GM06990 (cell line): ENCODE measurements at regions not wholly inside any gene's neighbourhood (a gene's known extent, or its start where the extent isn't known, plus 50 kb on each side); places are given as distances from the start of the nearest gene placed in this dataset.

Experiments used
- DNase-seq: peaks from one replicate; pipeline ENCODE4 v3.0.0-alpha.2; 2011; ENCODE audit not compliant: insufficient read length; ENCODE audit errors: extremely low read depth
- H3K27me3 ChIP-seq: replicated peaks from 2 replicates; pipeline ENCODE4 v1.6.0; 2011; ENCODE audit warnings: low read length; ENCODE audit not compliant: control insufficient read depth, insufficient read depth
- H3K36me3 ChIP-seq: 2 replicates; pipeline ENCODE4 v1.5.1; 2011; ENCODE audit warnings: low read length; ENCODE audit not compliant: control insufficient read depth, insufficient read depth
- H3K4me3 ChIP-seq: replicated peaks from 2 replicates; pipeline ENCODE4 v1.5.1; 2011; ENCODE audit warnings: low read depth, mild to moderate bottlenecking, control low read depth, low read length
- TF ChIP-seq, protein P1 (sequence below): IDR thresholded peaks from 2 replicates; pipeline ENCODE4 v1.5.1; 2011; ENCODE audit warnings: low read length, control low read depth, mild to moderate bottlenecking, inconsistent platforms; ENCODE audit not compliant: insufficient read depth, poor library complexity, severe bottlenecking

DNA sequence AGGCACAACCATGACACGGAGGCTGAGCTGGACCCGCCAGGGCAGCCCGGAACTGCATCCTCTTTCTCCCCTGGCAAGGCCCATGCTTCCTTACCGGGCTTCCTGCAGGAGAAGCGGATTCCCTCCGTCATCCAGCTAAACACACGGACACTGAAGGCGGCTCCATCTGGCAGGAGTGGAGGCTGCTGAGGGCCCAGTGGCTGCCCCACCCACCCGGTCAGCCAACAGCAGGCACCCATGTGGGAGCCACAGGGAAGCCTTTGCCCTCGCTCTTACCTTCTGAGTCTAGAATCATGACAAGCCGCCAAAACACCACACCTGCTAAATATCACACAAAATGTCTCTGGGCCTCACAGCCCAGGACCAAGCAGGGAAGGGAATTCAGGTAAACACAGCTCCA is 321.6 kb upstream of the RNF32 start:
- no peak overlapping the region for H3K4me3 ChIP-seq
- no peak for DNase-seq
- H3K36me3 ChIP-seq = no peaks in the 10 kb centered on the region
- H3K27me3 ChIP-seq = no peaks in the 10 kb centered on the region
- TF ChIP-seq, protein P1, sequence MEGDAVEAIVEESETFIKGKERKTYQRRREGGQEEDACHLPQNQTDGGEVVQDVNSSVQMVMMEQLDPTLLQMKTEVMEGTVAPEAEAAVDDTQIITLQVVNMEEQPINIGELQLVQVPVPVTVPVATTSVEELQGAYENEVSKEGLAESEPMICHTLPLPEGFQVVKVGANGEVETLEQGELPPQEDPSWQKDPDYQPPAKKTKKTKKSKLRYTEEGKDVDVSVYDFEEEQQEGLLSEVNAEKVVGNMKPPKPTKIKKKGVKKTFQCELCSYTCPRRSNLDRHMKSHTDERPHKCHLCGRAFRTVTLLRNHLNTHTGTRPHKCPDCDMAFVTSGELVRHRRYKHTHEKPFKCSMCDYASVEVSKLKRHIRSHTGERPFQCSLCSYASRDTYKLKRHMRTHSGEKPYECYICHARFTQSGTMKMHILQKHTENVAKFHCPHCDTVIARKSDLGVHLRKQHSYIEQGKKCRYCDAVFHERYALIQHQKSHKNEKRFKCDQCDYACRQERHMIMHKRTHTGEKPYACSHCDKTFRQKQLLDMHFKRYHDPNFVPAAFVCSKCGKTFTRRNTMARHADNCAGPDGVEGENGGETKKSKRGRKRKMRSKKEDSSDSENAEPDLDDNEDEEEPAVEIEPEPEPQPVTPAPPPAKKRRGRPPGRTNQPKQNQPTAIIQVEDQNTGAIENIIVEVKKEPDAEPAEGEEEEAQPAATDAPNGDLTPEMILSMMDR = no peak

DNA sequence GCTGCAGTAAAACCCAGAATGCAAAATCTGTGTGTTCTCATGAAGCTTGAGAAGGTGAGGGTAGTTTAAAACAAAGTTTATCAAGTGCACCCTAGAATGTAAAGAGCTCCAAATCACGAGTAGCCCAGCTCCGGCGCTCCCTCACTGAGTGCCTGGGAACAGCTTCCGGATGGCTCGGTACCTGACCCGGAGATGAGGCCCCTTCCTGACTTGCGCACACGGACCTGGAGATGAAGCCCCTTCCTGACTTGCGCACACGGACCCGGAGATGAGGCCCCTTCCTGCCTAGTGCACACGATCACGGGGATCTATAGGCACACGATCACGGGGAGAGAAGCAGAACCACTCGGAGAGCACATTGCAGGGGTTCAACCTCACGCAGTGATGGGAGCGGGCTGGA is 322.1 kb upstream of the RNF32 start:
- Histone ChIP-seq H3K27me3 (no peaks in the 10 kb centered on the region), H3K4me3 (no peak overlapping the region), H3K36me3 (no peaks in the 10 kb centered on the region)
- DNase-seq = no peak
- TF ChIP-seq, protein P1 = no peak

DNA sequence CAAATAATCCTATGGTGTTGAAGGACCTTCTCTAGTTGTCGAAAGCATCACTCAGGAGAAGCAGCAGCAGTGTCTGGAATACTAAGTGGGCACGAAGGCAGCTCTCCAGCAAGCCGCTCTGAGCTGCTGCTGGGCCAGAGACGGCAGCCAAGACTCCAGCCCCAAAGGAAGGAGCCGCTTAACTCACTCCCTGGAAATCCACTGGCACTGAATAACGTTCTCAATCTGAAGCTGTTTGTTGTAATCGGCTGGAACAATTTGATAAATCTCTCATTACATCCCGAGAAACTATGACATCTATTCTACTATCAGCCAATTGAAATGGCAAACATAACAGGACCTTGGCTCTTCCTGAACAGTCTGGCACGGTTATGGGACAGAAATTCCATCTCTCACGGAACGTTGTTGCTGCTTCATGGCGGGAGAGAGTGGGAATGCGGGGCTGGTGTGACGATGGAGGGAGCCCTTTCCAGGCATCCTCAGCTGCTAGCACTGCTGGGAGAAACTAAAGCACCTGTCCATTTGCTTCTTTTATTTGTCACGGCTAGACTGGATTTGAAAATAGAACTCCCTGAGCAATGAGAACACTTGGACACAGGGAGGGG is 331.5 kb upstream of the RNF32 start:
- Histone ChIP-seq H3K4me3 (no peak overlapping the region), H3K27me3 (no peaks in the 10 kb centered on the region; the same call in 1 of the 2 replicates), H3K36me3 (no peaks in the 10 kb centered on the region)
- DNase-seq = no peak
- TF ChIP-seq, protein P1 = no peak

DNA sequence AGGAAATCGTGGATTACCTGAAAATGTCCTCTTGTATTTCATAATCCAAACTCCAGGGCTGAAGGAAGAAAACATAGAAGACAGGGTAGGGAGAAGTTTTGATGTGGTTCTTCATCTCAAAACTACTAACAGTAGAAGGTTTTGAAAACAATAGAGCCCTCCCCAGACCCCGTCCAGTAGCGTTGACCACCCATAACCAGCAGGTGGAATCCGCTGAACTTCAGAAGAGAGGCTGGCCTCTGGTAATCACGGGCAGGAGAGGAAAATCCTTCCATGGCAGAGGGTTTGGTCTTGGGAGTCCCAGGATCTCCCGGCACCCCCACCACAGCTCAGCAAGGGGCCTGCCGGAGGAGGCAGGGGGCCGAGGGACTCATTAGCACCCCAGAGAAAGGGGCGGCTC is 333.4 kb upstream of the RNF32 start:
- Histone ChIP-seq H3K4me3 (no peak overlapping the region), H3K27me3 (no peaks in the 10 kb centered on the region; the same call in none of the 2 replicates), H3K36me3 (no peaks in the 10 kb centered on the region)
- no peak for DNase-seq
- TF ChIP-seq, protein P1 = no peak

DNA sequence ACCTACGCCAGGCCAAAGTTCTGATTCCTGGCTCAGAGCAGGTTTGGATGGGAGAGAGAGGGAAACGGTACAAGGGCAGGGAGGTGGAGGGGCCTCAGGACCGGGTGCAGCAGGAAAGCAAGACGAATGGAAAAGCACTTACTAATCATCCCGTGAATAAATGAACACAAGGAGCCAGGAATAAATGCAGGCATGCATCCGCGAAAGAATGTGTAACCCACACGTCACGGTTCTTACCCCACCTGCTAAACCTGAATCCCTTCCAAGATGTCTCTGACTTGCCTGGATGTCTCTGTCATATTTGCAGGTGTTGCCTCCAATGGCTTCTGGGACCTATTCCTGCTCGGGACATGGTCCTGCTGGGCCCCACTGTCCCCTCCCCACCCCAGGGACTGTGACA is 335.2 kb upstream of the RNF32 start:
- TF ChIP-seq, protein P1 = no peak
- Histone ChIP-seq H3K4me3 (no peak overlapping the region), H3K27me3 (no peaks in the 10 kb centered on the region; the same call in none of the 2 replicates), H3K36me3 (no peaks in the 10 kb centered on the region)
- DNase-seq = no peak

DNA sequence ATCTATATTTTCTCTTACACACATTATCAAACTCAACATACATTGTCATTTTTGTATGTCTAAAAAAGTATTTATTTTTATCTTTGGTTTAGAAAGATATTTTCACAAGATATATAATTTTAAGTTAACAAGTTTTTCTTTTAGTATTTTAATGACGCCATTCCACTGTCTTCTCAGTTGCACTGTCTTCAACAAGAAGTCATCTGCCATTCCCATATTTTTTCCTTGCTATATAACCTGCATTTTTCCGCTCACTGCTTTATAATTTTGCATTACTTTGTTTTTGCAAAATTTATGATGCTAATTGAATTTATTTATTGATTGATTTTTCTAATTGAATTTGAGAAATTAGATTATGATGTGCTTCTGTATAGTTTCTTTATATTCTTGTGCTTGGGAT is 357.8 kb upstream of the RNF32 start:
- Histone ChIP-seq H3K4me3 (no peak overlapping the region), H3K36me3 (no peaks in the 10 kb centered on the region), H3K27me3 (no peaks in the 10 kb centered on the region; the same call in 1 of the 2 replicates)
- TF ChIP-seq, protein P1 = no peak
- no peak for DNase-seq
